HPDE6-E6E7 (cell line): ENCODE measurements at regions not wholly inside any gene's neighbourhood (a gene's known extent, or its start where the extent isn't known, plus 50 kb on each side); places are given as distances from the start of the nearest gene placed in this dataset.

Source experiments
- DNase-seq: peaks from one replicate; pipeline ENCODE4 v3.0.0; 2011; ENCODE audit warnings: missing footprints; ENCODE audit errors: extremely low spot score

DNA sequence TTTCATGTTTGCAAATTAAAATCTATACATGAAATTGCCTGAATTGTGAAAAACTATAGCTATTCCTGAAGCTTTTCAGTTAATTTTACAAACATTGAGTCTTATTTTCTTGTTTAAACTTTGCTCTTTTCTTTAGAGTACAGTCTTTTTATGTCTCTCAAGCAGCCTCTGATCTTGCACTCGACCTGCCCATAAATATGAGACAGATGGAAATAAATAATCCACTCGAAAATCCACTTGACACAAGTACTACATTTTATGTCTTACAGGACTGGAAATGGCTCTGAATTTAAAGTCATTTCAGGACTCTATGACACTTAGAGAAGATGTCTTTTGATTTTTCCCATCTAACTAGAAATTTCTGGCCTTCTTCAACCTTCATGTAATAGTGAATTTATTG lies 283.8 kb downstream of the USP25 start:
- no peak for DNase-seq

DNA sequence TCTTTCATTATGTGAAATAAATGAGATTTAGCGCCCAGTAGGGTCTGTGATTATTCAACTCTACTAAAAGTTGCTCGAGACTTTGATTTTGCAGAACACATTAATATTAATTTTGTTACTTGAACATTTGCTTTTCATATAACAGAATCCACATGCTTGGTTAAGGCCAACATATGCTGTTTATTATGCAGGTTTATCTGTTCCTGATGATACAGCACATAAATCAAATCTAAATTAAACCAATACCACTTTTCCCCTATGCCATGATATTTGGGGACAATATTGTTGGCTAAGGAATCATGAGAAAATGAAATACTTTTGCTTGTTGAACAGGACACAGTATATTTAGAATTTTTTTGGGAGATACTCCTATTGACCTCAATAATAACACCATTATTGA lies 291.1 kb downstream of the USP25 start:
- DNase-seq, result no peak

DNA sequence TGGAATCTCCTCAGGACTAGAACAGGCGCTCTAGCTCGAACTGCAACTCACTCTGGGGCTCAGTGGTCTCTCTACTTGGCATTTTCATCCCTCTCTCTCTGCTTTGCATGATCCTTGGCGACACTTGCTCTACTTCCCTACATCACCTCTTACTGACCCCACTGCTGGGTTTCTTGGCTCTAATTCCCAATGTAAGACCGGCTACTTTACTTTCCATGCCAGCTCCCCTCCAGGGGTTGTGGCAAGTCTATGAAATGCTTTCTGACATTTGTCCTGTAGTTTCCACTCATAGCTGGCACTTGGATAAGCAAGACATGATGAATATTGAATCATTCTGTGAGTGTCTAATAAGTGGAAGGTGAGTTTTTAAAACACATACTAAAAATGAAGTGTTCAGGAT lies 292.3 kb downstream of the USP25 start:
- no peak for DNase-seq

DNA sequence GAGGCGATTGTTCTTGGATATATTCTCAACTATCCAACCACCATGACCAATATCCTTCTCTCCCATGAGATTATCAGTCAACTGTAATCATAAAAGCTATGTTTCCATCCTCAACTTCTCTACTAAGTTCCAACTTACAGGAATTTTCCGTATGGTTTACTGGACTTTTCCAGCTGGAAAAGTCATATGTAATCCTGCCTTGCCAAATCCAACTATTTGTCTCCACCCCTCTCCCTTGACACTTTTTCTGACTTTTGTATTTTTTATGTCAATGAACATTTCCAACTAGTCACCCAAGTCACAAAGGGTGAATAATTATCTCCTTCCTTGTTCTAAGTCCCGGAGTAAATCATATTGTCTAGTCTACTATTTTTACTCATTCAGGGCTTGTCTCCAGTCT lies 293.1 kb downstream of the USP25 start:
- DNase-seq, result no peak

DNA sequence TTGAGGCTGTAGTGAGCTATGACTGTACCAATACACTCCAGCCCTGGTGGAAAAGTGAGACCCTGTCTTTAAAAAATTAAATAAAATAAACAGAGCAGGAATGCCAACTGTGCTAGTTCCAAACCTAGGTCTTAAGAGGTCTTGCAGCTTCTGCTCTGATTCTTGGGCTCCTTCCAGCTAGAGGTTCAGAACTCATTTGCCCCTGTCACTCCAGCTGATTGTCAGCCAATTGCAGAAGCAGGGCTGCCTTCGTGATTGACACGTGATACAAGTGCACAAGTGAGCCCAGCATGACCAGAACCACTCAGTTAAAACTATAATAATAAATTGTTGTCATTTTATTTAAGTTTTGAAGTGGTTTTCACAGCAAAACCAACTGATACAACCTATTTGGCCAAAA lies 298.4 kb downstream of the USP25 start:
- no peak for DNase-seq

DNA sequence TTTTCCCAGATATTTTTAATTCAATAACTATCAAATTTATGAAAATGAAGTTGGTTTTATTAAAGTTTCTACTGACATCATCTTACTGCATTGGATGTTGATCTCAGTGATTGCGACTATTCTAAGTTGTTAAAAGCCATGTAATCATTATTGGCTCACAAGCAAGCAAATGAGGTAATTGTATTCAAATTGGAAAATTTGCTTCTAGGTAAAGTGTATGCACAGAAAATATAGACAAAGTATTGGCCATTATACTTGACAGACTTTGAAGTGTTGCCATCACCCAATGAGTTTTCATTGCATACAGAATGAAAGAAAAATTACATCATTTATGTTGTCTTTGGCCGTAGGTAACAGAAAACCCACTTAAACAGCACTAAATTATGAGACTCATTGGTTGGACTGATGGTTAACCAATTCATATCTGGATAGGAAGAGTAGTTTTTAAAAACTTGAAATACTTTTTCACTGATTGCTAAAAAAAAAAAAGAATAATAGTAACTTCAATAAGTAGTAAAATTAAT lies 299.2 kb downstream of the USP25 start:
- DNase-seq, result no peak

DNA sequence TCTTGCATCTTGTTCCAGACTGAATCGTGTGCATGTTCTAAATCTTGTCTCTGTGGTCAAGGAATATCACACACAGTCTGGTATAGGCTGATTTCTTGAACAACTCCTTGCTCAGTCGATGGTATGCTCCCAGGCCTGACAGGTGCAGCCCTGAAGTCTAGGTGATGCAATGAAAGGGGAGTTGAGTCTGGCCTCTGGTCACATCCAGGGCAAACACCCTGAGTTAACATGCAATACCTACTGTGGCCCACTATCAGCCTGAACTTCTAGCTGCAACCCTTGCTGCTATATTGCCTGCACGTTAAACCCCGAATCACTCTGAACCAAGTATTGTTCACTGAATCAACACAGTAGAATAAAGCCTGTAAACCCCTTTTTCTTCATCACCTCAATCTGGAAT lies 303.4 kb downstream of the USP25 start:
- DNase-seq, result no peak

DNA sequence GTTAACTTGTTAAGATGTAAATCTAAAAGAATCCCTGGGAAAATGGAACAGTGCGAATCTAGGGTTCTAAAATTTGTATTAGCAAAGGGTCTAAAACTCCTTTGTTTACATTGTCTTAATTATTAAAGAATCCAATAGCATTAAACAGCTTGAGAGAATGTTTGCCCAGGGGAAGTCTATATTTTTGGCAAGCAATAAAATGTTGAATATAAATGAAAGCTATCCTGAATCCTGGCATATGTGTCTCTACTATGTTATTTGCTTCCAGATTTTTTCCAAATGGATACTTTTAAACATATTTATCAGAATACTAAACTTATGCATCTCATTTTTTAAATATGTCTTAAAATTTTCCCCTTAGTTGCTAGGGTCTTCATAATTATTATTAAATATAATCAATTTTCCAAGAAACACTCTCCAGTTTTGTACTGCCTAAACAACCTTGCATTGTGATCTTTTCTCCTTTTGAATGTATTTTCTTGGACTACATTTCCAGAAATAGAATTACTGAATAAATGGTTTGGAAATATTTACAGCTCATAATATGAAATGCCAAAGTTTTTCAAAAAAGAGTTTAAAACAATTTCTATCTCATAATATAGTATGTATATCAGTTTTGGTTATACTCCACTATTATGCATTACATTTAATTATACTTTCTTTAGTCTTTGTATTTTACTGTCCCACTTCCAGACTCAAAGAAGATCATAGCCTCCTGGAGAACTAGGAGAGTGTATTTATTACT lies 304.8 kb downstream of the USP25 start:
- no peak for DNase-seq

DNA sequence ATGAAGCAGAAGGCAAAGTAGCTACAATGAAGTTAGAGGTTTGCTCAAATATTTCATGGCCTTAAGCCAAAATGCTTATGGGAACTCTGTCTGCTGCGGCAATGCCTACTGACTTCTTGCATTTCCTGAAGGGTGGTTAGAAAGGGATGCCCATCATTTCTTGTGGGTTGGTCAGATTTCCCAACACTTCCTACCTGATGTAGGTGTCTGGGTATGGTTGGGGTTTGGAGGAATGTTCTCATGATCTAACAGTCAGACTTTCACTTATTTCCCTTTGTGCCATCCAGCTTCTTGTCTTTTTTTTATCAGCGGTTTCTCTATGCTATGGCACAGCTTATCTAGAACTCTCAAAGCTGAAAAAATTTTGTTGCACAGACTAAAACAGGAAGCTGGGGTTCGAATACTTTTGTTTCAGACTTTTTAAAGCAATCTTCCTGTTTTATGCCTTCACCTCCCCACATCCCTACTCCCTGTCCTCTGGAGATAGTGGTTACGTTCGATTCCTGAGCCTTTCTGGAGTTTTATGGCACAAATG lies 307.7 kb downstream of the USP25 start:
- DNase-seq, result peak; percentile 12

DNA sequence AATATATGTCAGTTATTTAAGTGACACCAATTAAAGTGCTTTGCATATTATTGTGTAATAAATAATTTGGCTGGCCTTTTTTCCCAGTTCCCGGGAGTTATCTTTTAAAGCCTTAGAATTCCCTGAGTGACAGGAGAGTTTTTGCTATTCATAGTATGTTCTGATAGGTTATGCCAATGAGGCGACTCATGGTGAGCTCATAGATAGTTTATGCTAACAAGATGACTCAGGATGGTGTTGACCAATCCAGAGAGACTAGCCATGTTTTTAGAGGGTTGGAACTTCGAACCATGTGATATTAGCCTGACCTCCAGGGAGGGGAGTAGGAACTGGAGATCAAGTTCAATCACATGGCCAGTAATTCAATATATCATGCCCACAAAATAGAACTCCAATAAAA lies 310.8 kb downstream of the USP25 start:
- no peak for DNase-seq

DNA sequence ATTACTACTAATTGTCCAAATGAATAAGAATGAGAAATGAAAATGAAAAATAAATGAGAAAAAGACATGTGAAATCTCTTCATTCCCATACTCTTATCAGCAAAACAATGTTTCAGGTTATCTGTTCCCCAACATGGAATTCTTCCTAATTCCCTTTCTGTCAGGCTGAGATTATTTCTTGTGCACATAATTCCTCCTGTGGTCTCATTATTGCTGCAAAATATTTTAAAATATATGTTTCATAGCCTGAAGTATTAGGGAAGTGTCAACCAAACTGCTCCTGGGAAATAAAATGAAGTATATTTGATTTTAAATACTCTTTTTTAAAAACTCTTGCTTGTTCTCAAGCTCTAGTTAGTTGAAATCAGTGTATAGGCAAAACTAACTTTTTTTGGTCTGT lies 314.9 kb downstream of the USP25 start:
- DNase-seq, result no peak

DNA sequence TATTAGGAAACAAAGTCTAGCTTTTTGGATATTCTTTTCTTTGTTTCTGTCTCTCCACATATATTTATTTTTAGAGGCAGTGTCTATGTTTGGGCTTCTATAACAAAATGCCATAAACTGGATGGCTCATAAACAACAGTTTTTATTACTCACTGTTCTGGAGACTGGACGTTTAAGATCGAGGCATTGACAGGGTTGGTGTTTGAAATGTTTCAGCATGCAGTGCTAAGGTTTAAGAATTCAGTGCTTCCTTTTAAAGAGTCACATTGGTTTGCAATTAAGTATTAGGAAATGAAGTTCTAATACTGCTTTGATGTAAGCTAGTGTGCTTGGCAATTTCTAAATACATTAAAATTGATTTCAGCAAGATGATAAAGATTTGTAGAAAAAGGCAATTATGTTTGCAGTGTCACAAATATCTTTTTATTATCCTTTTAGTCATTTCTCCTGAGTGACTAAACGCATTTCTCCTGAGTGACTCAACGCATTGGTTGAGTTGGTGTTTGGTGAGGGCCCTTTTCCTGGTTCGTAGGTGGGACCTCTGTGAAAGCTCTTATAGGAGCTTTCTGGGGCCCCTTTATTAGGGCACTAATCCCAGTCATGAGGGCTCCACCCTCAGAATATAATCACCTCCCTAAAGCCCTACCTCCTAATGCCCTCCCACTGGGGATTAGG lies 317.0 kb downstream of the USP25 start:
- peak; percentile 9 for DNase-seq

DNA sequence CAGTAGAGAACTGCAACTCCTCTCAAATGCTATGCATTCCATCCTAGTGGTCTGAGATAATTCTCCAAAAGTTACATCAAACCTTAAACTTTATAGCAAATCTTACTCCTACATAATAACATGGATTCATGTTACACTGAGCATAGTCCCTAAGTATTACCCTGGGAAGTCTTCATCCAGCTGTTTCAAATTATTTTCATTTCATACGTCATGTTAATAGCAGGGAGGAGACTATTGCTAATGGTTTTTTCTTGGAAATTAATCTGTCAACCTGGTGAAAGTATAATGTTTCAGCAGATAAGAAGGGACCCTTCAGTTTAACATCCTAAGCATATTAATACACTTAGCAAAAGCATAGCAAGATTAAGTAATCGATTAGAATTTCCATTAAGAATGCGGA lies 318.1 kb downstream of the USP25 start:
- DNase-seq, result no peak

DNA sequence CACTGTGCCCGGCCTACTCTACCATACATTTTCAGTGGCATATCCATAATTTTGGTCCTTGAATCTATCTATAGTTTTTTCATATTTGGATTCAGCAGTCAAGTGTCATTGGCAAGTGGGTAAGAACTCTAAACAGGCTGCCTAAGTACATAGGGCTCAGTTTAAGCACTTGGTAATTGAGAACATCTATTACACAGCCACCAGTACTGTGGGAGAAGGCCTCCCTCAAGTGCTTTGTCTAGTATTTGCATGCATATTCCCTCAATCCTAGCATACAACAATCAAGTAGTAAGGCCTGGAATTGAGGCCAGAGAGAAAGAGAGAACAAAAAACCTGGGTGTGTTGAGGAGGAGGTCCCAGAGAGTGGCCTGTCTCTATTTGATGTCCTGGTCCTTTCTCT lies 325.2 kb downstream of the USP25 start:
- no peak for DNase-seq

DNA sequence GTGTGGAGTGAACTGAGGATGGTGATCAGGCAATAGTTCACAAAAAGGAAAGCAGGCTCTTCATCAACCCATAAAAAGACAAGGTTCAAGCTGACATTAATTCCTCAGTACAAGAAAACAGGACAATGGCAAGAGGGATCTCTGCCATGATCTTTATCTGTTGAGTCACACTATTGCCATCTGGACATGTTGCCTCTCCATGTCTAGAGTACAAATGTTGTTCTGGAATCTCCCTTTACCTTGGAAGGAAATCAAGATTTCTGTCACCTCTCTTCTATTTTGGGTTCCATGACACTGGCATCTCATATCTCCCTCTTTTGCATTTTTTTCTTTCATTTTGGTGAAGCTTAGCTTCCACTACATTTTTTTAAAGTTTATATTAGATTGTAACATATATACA lies 329.1 kb downstream of the USP25 start:
- no peak for DNase-seq

DNA sequence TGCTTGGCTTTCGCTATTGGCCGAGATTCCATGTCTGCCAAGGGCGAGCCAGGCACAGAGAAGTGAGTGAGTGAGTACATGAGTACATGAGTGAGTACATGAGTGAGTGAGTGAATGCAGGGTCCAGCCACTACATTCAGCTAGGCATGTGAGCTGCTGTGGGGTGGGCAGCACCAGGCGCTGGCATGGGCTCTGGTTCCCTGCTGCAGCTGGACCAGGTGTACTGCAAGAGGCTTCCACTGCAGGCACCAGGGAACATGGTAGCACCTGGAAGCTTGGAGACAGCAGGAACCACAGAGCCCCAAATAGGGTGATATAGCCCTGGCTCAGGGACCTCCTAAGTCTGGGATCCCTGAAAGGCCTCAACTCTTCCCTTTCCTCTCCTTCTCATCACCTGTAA lies 330.2 kb downstream of the USP25 start:
- no peak for DNase-seq

DNA sequence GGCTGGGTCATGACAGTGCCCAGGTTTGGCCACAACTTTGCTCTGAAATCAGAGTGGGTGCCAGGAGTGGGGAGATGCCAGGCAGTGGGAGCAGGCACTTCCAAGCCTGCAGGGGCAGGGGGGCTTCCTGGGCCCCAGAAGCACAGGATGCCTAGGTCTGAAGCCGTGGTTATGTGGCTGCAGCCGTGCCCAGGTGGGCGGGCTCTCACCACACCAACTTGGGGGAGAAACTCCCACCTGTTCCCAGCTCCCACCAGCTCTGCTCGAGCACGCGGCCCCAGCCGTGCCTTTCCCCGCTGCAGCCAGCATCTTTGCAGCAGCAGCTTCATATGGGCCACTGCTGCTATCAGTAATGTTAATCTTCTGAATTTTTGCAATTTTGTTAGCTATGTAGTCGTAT lies 331.4 kb downstream of the USP25 start:
- no peak for DNase-seq

DNA sequence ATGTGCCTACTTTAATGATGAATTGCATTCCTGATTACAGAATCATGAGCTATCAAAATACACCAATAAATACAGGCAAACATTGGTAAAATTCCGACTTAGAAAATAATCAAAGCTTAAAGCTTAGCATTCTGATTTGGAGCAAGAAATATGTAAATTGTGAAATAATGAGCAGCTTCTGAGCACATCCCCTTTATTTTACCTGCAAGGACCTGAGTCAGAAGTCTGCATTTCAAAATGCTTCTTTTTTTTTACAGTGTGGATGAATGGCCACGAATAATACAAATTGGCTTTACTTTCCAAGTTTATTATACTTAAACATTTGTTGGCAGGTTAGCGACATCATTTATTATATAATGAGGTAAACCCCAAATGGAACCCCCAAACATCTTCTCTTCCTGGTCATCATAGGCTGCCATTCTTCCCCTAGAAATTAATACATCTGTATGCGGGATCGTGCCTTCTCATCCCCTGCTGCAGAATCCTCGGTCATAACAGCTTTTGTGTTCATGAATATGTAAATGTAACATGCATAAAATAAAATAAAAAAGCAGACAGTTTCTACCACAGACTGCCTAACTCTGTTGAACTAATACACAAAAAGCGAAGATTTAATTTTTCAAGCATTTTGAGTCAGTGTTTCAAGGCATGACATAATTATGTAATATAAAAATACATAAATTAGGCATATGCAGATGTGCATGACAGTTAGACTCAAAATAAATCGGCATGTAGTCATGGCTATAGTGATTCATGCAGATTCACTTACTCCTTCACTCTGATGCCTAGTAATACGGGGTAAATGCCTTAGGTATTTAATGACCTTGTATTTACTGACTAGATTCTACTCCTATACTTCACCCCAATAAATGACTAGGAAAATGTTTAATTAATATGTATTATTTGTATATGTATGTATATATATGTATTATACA lies 339.7 kb downstream of the USP25 start:
- DNase-seq, result no peak

DNA sequence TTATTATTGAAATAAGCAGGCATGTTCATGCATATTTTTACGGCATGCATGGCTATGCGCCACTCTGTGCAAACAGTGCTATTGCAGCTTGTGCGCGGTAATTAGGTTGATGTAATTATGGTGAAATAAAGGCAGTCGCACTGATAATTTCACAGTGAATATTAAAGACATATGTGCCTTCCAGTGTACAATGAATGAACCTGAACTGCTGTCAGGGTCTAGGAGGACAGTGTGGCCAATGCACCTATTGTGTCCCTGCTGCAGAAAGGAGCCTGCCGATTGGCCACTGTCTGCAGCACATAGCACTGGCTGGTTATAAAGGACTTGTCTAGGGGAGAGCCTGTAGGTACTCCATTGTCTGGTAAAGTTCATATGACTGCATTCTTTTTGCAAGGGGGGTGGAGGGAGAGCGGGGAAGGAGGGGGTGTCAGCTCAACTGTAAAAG lies 340.4 kb downstream of the USP25 start:
- DNase-seq, result no peak

DNA sequence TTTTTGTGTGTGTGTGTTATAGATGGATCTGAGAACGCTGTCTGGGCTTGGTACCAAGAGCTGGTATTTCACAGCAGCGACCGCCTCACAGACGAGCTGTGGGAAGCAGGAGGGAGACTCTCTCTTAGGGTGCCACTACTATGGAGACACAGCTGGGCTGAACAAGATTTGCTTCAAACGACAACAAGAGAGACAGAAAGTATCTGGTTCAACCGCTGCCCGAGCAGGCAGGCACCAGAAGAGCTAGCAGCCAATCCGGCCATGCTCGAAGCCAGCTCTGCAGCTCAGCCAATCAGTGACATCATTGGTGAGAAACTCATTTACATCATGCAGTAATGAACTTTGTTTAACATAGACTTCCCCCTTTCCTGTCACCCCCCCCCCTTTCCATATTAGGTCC lies 341.3 kb downstream of the USP25 start:
- no peak for DNase-seq

DNA sequence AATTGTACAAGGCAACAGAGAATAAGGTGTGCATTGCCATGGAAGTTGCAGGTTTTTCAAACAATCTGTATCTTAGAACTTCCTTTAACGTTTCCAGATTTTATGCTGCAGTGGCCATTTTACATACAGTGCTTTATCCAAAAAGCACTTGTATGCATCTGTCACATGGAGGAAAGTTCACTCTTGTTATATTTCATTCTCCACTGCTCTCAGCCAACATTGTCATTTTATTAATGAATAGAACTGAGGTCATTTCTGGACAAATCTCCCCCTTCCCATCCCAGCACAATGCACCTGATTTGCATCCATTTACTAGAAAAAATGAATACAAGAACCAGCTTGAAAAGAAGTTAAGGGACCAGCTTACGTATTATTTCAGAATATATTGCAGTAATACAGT lies 342.0 kb downstream of the USP25 start:
- DNase-seq, result no peak

DNA sequence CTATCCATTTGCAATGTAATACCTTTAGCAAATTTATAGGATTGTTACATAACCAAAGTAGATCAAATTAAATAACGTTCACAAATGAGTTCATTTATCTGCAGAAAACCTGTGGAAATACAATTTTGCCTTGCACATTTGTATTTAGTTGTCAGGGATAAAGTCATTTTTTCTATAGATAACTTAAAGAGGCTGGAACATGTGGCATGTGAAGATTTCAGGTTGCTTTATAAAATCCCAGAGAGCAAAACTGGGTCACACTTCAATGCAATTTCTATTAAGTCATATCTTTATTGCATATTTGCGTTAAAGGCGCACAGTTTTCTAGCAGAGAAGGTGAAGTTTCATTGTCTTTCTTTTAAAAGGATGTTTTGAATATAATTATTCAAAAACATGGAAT lies 342.4 kb downstream of the USP25 start:
- DNase-seq, result no peak
